K562 (cell line): ENCODE measurements at regions not wholly inside any gene's neighbourhood (a gene's known extent, or its start where the extent isn't known, plus 50 kb on each side); places are given as distances from the start of the nearest gene placed in this dataset.

Experiments used
- CHAMP1 ChIP-seq: fragments of 450-650 bp; IDR thresholded peaks from 2 replicates; pipeline ENCODE4 v1.6.1; 2016; ENCODE audit warnings: mild to moderate bottlenecking
- CHD4 ChIP-seq: fragments of 200-600 bp; sonication (generic); IDR thresholded peaks from 3 replicates; pipeline ENCODE4 v1.6.1; 2012; ENCODE audit warnings: low read depth, mild to moderate bottlenecking, mixed read lengths, low read length, inconsistent platforms; ENCODE audit not compliant: insufficient read depth, insufficient replicate concordance, poor library complexity, severe bottlenecking
- CREB5 ChIP-seq: fragments of 250-450 bp; sonication (Bioruptor Pico); IDR thresholded peaks from 2 replicates; pipeline ENCODE4 v1.5.0; 2020; ENCODE audit warnings: mild to moderate bottlenecking
- IRF1 ChIP-seq: sonication (generic); formaldehyde crosslinking; IDR thresholded peaks from 2 replicates; pipeline ENCODE4 v1.8.0; 2022; ENCODE audit warnings: missing genetic modification reagents, mild to moderate bottlenecking, borderline replicate concordance
- KLF13 ChIP-seq: fragments of 450-650 bp; IDR thresholded peaks from 2 replicates; pipeline ENCODE4 v1.6.1; 2016; ENCODE audit warnings: missing genetic modification characterization, low read depth, mild to moderate bottlenecking, missing compliant biosample characterization, moderate library complexity, borderline replicate concordance
- MAFF ChIP-seq: IDR thresholded peaks from 2 replicates; pipeline ENCODE4 v1.6.1; 2012; ENCODE audit warnings: low read length, improper control_type of control experiment
- MAFK ChIP-seq: IDR thresholded peaks from 2 replicates; pipeline ENCODE4 v1.6.1; 2011; ENCODE audit warnings: low read length, improper control_type of control experiment
- NCOA2 ChIP-seq, 2 experiments: fragments of 450-650 bp; IDR thresholded peaks; 2 replicates each; pipeline ENCODE4 v1.6.1; 2018; ENCODE audit warnings: mild to moderate bottlenecking in 2 of 2, moderate library complexity in 1 of 2; ENCODE audit not compliant: partially characterized antibody in 2 of 2
- POLR2A ChIP-seq: fragments of 450-650 bp; conservative IDR thresholded peaks from 2 replicates; pipeline ENCODE4 v1.6.1; 2016
- SMAD1 ChIP-seq: fragments of 150-350 bp; IDR thresholded peaks from 2 replicates; pipeline ENCODE4 v1.6.1; 2014; ENCODE audit warnings: low read length, low read depth; ENCODE audit not compliant: partially characterized antibody
- TBP ChIP-seq: optimal IDR thresholded peaks from 2 replicates; pipeline ENCODE3; 2011; ENCODE audit warnings: low read depth, low read length, improper control_type of control experiment
- TEAD4 ChIP-seq, 2 experiments: sonication (generic) in 1 of 2; formaldehyde crosslinking in 1 of 2; IDR thresholded peaks; 2 replicates each; pipeline versions ENCODE4 v1.6.1 to v1.8.0; 2012 to 2022; ENCODE audit warnings: borderline replicate concordance in 1 of 2, inconsistent platforms in 1 of 2, low read length in 1 of 2, mild to moderate bottlenecking in 1 of 2, missing genetic modification reagents in 1 of 2
- ZBTB43 ChIP-seq: sonication (generic); formaldehyde crosslinking; IDR thresholded peaks from 2 replicates; pipeline ENCODE4 v1.8.0; 2023; ENCODE audit warnings: mild to moderate bottlenecking, missing genetic modification reagents
- ZNF407 ChIP-seq: fragments of 450-650 bp; IDR thresholded peaks from 2 replicates; pipeline ENCODE4 v1.6.1; 2016; ENCODE audit warnings: low read depth

- TF ChIP-seq POLR2A (no peak), ZBTB43 (CRISPR knock-in tag) (no peak), IRF1 (no peak), CREB5 (CRISPR knock-in tag) (no peak), TBP (no peak), MAFK (no peak), ZNF407 (no peak), SMAD1 (no peak), NCOA2 (IDR thresholded peaks at IDR 0.05; ENCODE audit: partially characterized antibody in 2 of 2) (no peak), TEAD4 (IDR thresholded peaks at IDR 0.05; ENCODE audit: low read length) (no peak), TEAD4 (CRISPR knock-in tag; IDR thresholded peaks at IDR 0.05; ENCODE audit: borderline replicate concordance) (no peak), CHD4 (no peak), MAFF (no peak), KLF13 (tag) (no peak), CHAMP1 (no peak)
These were observed 135.1 kb downstream of the MRM1 start for GRCh38 chr17:36736201-36737156.
